GM21723 (cell line): ENCODE measurements at regions not wholly inside any gene's neighbourhood (a gene's known extent, or its start where the extent isn't known, plus 50 kb on each side); places are given as distances from the start of the nearest gene placed in this dataset.
"Not testable (repeated sequence)": the region's sequence is repeated elsewhere in the genome, so short reads cannot be mapped to it uniquely, and the experiment has no call there.

Source experiments
- ATAC-seq: cut with Tn5 transposase; IDR thresholded peaks from one replicate; pipeline ENCODE4 v1.9.1; 2021; ENCODE audit warnings: mild to moderate bottlenecking, moderate library complexity; ENCODE audit not compliant: unreplicated experiment

DNA sequence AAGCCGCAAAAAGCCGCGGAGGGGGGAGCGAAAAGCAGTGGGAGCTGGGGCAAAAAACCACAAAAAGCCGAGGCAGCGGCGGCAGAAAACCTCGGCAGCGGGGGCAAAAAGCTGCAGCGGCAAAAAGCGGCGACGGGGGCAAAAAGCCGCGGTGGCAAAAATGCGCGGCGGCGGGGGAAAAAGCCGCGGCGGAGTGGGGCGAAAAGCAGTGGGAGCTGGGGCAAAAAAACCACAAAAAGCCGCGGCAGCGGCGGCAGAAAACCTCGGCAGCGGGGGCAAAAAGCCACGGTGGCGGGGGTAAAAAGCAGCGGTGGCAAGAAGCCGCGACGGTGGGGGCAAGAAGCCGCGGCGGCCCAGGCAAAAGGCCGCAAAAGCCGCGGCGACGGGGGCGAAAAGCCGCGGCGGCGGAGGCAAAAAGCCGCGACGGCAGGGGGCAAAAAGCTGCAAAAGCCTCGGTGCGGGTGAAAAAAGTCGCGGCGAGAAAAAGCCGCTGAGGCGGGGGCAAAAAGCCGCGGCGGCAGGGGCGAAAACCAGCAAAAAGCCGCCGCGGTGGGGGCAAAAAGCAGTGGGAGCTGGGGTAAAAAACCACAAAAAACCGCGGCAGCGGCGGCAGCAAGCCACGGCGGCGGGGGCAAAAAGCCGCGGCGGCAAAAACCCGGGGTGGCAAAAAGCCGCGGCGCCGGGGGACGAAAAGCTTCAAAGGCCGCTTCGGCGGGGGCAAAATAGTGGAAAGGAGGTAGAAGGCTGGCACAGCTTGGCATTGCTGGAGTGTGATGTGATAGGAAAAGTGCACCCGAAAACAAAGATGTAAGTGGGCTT lies 135.9 kb downstream of the ZNF92 start:
- no peak for ATAC-seq

DNA sequence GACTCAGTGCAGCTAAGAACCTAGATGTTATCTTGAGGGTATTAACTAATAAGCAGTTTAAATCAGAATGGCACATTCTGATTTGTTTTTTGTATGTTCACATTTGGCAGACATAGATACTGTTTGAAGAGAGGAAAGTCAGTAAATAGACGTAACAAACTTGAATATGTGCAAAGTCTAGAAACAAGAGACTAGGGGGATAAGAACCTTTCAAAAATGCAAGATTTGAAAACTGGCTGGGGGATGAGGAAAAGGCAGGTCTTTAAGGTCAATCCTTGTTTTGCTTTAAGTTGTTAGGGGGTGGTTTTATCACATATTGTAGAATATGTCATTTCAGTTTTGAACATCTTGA lies 136.5 kb downstream of the ZNF92 start:
- ATAC-seq, result not testable (repeated sequence)

DNA sequence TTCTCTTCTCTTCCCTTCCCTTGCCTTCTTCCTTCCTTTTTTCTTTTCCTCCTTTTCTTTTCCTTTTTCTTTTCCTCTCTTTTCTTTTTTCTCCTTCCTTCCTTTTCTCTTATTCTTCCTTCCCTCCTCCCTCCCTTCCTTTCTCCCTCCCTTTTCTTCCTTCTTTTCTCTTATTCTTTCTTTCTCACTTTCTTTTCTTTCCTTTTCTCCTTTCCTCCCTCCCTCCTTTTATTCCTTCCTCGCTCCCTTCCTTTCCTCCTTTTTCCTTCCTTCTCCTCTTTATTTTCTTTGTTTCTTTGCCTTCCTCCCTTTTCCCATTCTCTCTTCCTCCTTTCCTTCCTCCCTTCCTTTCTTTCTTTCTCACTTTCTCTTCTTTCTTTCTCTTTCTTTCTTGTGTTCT lies 146.1 kb downstream of the ZNF92 start:
- not testable (repeated sequence) for ATAC-seq

DNA sequence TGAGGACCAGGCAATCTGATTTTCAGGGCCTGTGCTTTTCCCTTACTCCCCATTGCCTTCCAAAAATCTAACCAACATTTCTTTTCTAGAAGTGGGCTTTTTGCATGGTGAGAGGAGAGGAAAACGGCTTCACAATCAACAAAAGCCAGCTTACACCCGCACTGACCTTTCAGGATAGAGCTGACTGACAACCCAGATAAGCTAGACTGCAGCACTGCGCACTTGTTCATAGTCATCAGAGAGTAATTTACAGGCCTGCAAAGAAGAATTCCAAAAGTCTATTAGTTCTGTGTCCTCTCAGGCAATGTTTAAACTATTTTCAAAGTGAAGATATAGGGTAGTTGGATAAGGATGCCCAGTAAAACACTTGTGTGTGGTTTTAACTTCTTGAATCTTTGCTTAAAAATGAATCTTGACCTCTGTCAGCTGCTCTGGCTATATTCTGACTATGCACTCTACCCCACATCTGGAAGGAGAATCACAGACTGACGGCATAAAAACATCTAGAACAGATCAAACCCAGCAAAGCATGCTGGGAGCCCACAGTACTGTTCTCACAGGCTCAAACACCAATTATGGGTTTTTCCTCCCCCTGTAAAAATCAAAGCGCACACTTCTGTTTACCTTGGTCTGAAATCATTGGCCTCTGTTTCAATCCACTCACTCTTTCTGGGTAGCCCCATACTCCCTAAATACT lies 172.0 kb downstream of the ZNF92 start:
- not testable (repeated sequence) for ATAC-seq

DNA sequence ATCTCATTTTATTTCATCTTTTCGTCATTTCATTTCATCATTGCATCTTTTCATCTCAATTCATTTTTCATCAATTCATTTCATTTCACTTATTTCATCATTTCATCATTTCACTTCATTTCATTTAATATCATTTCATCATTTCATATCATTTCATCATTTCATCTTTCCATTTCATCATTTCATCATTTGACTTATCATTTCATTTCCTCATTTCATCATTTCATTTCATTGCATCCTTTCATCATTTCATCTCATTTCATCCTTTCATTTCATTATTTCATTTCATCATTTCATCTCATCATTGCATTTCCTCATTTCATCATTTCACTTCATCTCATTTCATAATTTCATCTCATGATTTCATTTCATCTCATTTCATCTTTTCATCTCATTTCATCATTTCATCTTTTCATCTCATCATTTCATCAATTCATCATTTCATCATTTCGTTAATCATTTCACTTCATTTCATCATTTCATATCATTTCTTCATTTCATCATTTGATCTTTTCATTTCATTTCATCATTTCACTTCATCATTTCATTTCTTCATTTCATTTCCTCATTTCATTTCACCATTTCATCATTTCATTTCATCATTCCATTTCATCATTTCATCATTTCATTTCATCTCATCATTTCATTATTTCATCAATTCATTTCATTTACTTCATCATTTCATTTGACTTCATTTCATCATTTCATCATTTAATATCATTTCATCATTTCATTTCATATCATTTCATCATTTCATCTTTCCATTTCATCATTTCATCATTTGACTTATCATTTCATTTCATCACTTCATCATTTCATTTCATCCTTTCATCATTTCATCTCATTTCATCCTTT lies 176.2 kb downstream of the ZNF92 start:
- not testable (repeated sequence) for ATAC-seq

DNA sequence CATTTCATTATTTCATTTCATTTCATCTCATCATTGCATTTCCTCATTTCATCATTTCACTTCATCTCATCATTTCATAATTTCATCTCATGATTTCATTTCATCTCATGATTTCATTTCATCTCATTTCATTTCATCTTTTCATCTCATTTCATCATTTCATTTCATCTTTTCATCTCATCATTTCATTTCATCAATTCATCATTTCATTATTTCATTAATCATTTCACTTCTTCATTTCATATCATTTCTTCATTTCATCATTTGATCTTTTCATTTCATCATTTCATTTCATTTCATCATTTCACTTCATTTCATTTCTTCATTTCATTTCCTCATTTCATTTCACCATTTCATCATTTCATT lies 176.8 kb downstream of the ZNF92 start:
- ATAC-seq, result not testable (repeated sequence)

DNA sequence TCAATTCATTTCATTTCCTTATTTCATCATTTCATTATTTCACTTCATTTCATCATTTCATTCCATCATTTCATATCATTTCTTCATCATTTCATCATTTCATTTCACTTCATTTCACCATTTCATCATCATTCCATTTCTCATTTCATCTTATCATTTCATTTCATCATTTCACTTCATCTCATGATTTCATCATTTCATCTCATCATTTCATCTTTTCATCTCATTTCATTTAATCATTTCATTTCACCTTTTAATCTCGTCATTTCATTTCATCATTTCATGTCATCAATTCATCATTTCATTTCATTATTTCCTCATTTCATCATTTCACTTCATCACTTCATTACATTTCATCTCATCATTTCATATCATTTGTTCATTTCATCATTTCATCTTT lies 177.4 kb downstream of the ZNF92 start:
- ATAC-seq, result not testable (repeated sequence)

DNA sequence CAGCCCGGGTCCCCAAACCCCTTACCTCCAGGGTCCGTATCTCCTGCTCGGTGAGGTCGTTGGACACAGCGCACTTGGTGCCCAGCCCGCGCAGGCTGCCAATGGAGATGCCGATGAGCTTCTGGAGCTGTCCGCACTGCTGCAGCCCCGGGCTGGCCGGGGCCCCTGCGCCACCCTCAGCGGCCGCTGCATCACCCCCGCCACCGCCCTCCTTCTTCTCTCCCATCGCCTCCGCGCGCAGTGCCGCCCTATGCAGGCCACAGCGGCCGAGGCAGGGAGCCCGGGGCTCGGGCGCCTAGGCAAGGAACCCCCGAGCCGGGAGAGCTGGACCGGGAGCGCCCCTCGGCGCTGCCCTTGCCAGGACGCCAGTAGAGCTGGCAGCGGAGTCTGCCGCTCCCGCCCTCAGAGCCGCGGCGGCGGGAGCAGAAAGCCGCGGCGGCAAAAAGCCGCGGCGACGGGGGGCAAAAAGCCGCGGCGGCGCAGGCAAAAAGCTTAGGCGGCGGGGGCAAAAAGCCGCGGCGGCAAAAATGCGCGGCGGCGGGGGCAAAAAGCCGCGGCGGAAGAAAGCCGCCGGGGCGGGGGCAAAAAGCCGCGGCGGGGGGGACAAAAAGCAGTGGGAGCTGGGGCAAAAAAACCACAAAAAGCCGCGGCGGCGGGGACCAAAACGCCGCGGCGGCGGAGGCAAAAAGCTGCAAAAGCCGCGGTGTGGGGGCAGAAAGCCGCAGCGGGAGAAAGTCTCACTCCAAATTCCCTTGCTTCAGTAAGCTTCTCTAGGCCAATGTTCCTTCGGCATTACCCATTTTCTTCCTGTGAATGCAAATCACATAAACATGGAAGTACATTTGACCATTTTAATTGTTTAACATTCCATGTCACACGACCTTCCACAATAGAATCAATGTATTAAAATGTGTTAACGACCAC lies 181.2 kb downstream of the ZNF92 start:
- ATAC-seq, result not testable (repeated sequence)

DNA sequence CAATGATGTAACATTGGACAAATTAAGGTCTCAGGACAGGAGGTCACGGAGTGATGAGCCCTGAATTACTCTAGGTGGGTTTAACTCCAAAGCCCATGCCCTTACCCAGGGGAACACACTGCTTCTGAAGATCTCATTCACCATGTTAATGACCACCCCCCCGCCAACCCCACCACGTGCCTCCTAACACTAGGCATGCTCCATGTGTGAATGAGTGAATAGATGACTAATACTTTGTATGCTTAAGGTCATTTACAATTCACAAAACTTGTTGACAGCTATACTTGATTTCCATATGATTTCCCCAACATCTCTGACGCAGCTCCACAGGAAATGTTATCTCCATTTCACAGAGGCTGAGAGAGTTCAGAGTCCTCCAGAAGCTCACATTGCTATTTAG lies 184.9 kb downstream of the ZNF92 start:
- not testable (repeated sequence) for ATAC-seq

DNA sequence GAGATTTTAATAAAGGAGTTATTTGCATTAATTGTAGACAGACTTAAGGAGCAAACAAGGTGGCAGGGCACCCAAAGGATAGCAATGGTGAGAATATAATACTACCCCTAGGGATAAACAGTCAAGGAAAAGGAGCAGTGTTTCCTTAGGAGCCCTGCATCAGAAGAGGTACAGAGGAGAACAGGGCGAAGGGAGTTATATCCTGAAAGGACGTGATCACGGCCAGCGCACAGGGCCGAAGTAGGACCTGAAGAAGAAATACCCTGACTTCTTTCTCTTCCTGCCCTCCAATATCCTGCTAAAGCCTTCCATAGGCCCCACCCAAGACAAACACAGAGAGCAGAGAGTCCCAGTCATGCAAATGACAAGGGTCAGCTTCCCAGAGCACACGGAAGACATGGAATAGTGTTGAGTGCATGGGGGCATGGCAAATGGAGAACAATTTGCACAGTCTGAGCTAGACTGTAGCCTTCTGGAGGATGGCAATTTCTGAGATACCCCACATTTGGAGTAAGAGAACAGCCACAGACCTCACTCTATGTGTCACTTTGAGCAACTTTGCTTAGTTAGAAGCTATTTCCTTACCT lies 188.2 kb downstream of the ZNF92 start:
- ATAC-seq, result not testable (repeated sequence)

DNA sequence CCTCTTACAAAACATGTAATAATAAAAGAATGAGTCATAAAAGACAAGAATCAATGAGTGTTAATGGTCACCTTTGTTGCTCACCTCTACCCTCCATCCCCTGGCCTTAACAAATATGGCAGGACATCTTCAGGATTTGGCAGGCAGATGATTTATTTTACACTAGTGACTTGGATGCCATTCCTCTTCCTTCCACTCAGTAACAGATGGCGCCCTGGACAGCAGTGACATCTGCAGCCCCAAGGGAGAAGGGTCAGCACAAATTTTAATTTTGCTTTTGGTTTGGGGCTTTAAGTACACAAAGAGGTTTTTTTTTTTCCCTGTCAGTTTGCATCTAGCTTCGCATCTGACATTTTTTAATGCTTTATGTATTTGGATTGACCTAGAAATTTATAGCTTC lies 188.9 kb downstream of the ZNF92 start:
- peak; percentile 51 for ATAC-seq

DNA sequence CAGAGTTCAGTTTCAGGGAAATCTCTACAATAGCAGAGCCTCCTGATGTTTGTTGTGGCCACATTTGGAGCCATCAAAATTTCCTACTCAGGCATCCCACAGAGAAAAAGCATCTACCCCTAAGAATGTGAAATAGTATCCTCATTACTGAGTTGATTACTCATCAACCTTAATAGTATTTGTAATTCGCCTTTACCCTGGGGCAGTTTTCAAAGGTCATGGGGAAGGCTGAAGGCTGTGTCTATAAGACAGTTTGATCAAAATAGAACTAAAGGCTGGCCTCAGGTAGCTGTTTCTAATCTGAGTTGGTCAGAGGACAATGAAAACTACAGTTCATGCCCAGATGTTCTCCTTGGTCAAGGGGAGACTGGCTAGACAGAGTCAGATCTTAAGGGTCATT lies 189.7 kb downstream of the ZNF92 start:
- not testable (repeated sequence) for ATAC-seq

DNA sequence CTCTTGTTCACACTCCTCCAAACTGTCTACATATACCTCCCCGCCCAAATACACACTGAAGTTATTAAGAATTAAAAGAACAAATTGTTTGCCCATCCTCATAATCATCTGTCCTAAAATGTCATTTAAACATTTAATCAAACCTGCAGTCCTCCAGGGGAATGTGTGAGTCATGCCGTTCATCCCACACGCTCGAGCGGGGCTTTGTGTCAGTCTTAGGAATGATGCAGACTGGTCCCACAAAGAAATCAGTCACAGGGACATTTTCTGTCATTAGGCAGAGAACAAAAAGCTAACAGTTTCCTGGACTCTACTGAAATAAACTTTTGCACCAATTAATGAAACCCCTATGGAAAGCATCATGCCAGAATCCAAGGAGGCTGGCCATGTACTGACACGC lies 194.6 kb downstream of the ZNF92 start:
- ATAC-seq, result not testable (repeated sequence)

DNA sequence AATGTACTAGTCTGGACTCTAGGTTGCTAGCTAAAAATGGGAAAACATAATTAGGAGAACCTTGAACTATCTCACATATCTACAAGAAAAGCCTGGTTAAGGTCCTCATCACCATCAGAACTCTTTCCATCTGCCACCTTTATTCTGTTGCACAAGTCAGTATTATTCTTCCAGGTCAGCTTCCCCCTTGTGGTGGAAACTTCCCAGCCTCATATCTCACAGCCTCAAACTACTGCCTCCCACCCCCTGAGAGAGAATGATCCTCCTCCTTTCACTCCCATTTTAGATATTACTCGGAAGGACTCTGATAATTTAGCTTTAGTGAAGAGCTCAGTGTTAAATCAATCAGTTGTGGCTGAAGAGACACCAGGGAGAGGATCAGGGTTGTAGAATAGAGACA lies 197.3 kb downstream of the ZNF92 start:
- not testable (repeated sequence) for ATAC-seq

DNA sequence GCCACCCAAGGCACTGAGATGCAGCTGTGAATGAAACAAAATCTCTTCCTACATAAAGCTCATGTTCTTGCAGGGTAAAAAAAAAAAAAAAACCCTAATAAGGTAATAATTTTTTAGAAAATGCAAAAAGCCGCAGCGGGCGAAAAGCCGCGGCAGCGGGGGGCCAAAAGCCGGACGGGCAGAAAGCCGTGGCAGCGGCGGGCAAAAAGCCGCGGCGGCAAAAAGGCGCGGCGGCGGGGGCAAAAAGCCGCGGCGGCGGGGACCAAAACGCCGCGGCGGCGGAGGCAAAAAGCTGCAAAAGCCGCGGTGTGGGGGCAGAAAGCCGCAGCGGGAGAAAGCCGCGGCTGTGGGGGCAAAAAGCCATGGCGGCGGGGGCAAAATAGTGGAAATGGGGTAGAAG lies 198.9 kb downstream of the ZNF92 start:
- not testable (repeated sequence) for ATAC-seq

DNA sequence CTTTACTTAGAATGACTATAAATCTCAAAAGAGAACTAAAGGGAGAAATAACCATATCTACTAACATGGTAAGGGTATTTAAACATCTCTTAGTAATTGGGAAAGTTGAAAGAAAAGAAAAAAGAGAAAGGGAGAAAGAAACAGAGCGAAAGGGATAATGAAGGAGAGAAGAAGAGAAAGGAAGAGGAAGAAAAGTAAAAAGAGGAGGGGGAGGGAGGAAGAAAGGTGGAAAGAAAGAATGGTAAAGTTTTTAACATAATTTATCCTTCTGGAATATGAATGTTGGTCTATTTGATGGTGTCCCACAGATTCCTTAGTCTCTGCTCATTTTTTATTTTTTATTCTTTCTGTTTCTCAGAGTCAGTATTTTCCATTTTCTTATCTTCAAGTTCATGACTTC lies 202.7 kb downstream of the ZNF92 start:
- ATAC-seq, result not testable (repeated sequence)

DNA sequence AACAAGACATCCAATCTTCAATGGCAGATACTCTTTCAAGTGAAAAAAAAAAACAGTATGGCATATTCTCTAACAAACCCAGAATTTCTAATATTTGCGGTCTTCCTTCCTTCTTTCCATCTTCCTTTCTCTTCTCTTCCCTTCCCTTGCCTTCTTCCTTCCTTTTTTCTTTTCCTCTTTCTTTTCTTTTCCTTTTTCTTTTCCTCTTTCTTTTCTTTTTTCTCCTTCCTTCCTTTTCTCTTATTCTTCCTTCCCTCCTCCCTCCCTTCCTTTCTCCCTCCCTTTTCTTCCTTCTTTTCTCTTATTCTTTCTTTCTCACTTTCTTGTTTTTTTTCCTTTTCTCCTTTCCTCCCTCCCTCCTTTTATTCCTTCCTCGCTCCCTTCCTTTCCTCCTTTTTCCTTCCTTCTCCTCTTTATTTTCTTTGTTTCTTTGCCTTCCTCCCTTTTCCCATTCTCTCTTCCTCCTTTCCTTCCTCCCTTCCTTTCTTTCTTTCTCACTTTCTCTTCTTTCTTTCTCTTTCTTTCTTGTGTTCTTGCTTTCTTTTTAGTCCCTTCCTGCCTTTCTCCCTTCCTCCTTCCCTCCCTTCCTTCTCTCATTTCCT lies 209.0 kb downstream of the ZNF92 start:
- not testable (repeated sequence) for ATAC-seq

DNA sequence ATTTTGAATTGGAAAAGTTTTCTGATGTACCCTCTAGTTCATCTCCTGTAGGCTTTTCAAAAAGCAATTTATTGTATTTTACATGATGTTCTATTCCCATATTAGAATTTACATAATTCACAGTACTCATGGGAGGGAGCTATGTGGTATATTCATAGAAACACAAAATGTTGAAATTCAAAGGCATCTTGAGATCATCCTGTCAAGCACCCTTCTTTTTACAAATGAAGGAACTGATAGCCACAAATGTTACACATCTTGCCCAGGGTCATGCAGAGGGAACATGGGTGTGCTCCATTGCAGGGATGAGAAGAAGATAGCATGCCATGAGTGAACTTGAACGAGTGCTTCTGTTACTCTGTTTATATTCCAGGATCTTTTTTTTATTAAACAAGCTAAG lies 228.8 kb downstream of the ZNF92 start:
- ATAC-seq, result not testable (repeated sequence)

DNA sequence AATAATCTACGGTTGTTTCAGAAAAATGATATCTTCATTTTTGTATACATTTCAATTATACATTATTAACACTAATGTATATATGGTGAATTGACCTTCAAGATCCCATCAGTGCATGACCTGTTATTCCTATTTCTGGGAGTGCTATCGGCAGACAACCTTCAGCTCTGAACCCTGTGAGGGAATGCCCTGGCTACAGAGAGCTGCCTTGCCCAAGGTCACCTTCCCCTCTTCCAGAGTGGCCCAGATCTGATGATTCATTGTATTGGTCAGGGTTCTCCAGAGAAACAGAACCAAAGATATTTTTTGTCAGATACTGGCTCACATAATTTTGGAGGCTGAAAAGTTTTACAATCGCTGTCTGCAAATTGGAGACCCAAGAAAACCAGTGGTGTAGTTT lies 235.5 kb downstream of the ZNF92 start:
- ATAC-seq, result no peak
